ENCODE measurements at regions not wholly inside any gene's neighbourhood (a gene's known extent, or its start where the extent isn't known, plus 50 kb on each side); places are given as distances from the start of the nearest gene placed in this dataset.

DNA sequence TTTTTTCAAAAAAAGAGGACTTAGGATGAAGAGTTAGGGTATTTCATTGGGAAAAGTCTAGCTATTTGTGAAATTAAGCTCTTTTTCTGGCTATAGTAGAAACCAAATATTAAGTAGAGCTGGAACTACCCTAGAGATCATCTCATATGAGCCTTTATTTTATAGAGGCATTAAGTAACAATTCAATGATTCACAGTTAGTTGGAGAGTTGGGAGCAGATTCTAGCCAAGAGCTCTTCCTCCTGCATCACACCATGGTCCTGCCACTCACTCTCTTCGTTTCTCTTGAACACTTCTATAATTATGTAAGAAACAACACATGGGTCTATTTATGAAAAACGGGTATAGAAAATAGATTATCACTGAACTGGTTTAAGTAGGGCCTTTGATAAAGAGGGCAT is 76.1 kb upstream of the ANK3 start:
- Histone ChIP-seq H3K4me2 (ENCODE audit: low read depth, low read length, poor library complexity, severe bottlenecking) (no peak overlapping the region), H3K9me2 (replicated peaks; ENCODE audit: low read depth, low read length) (no peaks in the 10 kb centered on the region; the same call in 1 of the 2 replicates), H3K4me1 (ENCODE audit: insufficient read depth, low read length, poor library complexity, severe bottlenecking) (no peaks in the 10 kb centered on the region), H4K20me1 (ENCODE audit: insufficient read depth, low read length, poor library complexity, severe bottlenecking) (no peaks in the 10 kb centered on the region), H3K9me3 (ENCODE audit: insufficient read depth, low read depth, low read length) (no peaks in the 10 kb centered on the region), H3K79me2 (ENCODE audit: insufficient read depth, low read length) (no peaks in the 10 kb centered on the region), H3K4me3 (ENCODE audit: low read length, poor library complexity, severe bottlenecking) (no peak overlapping the region), H3K9ac (ENCODE audit: low read depth, low read length, poor library complexity, severe bottlenecking) (no peak overlapping the region), H3K36me3 (ENCODE audit: insufficient read depth, low read length) (no peaks in the 10 kb centered on the region), H3K27me3 (ENCODE audit: insufficient read depth, low read length, poor library complexity, severe bottlenecking) (no peaks in the 10 kb centered on the region), H3F3A (ENCODE audit: low read depth) (no peaks in the 10 kb centered on the region), H2AFZ (ENCODE audit: low read length) (no peak overlapping the region)
- TF ChIP-seq, protein P1, sequence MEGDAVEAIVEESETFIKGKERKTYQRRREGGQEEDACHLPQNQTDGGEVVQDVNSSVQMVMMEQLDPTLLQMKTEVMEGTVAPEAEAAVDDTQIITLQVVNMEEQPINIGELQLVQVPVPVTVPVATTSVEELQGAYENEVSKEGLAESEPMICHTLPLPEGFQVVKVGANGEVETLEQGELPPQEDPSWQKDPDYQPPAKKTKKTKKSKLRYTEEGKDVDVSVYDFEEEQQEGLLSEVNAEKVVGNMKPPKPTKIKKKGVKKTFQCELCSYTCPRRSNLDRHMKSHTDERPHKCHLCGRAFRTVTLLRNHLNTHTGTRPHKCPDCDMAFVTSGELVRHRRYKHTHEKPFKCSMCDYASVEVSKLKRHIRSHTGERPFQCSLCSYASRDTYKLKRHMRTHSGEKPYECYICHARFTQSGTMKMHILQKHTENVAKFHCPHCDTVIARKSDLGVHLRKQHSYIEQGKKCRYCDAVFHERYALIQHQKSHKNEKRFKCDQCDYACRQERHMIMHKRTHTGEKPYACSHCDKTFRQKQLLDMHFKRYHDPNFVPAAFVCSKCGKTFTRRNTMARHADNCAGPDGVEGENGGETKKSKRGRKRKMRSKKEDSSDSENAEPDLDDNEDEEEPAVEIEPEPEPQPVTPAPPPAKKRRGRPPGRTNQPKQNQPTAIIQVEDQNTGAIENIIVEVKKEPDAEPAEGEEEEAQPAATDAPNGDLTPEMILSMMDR (conservative IDR thresholded peaks at IDR 0.05; ENCODE audit: low read length), result no peak
- no peak for TF ChIP-seq EZH2phosphoT487 (IDR thresholded peaks at IDR 0.05; ENCODE audit: borderline replicate concordance)

DNA sequence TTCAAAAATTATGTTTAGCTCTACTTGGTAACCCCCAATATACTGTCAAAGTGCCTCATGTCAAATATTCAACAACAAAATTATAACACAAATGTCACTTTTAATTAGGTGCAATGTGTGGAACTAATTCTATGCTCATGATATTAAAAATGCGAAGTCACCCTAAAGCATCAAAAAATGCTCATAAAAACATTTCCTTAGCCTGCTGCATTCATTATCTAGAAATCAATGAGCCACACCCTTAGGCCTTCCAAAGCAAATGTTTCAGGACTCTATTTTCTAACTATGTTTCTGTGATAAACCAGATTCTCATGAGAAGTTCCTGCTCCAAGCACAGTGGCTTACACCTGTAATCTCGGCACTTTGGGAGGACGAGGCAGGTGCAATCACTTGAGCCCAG is 75.0 kb upstream of the ANK3 start:
- H3K9ac ChIP-seq (ENCODE audit: low read depth, low read length, poor library complexity, severe bottlenecking), result no peak overlapping the region
- H4K20me1 ChIP-seq (ENCODE audit: insufficient read depth, low read length, poor library complexity, severe bottlenecking), result no peaks in the 10 kb centered on the region
- no peaks in the 10 kb centered on the region; the same call in 1 of the 2 replicates for H3K9me2 ChIP-seq (replicated peaks; ENCODE audit: low read depth, low read length)
- no peaks in the 10 kb centered on the region for H3F3A ChIP-seq (ENCODE audit: low read depth)
- no peaks in the 10 kb centered on the region for H3K9me3 ChIP-seq (ENCODE audit: insufficient read depth, low read depth, low read length)
- H3K79me2 ChIP-seq (ENCODE audit: insufficient read depth, low read length), result no peaks in the 10 kb centered on the region
- H3K27me3 ChIP-seq (ENCODE audit: insufficient read depth, low read length, poor library complexity, severe bottlenecking), result no peaks in the 10 kb centered on the region
- no peak overlapping the region for H3K4me2 ChIP-seq (ENCODE audit: low read depth, low read length, poor library complexity, severe bottlenecking)
- TF ChIP-seq, protein P1 (conservative IDR thresholded peaks at IDR 0.05; ENCODE audit: low read length), result no peak
- H3K36me3 ChIP-seq (ENCODE audit: insufficient read depth, low read length), result no peaks in the 10 kb centered on the region
- no peak overlapping the region for H3K4me3 ChIP-seq (ENCODE audit: low read length, poor library complexity, severe bottlenecking)
- no peaks in the 10 kb centered on the region for H3K4me1 ChIP-seq (ENCODE audit: insufficient read depth, low read length, poor library complexity, severe bottlenecking)
- H2AFZ ChIP-seq (ENCODE audit: low read length), result no peak overlapping the region

DNA sequence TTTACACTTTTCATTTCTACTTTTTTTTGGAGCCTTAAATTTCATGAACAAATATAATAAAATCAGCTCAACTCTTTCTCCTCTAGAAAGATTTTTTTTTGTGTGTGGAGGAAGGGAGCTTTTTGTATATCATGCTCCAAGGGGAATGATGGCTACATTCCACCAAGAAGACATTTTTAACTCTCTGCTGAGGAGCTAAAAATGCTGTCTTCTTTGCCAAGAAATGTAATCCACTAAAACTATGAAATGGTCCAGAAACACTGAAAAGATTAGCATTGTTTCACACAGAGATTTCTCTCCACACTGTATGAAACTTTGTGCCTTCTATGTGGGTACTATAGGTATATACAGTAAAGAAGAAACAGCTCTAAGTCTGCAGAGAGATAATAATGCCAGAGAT is 74.1 kb upstream of the ANK3 start:
- TF ChIP-seq, protein P1 (conservative IDR thresholded peaks at IDR 0.05; ENCODE audit: low read length), result no peak
- TF ChIP-seq EZH2phosphoT487 (IDR thresholded peaks at IDR 0.05; ENCODE audit: borderline replicate concordance), result no peak
- H3K27me3 ChIP-seq (ENCODE audit: insufficient read depth, low read length, poor library complexity, severe bottlenecking), result no peaks in the 10 kb centered on the region

More for the DNA sequence above, 74.1 kb upstream of the ANK3 start:
- no peaks in the 10 kb centered on the region for H3K4me1 ChIP-seq (ENCODE audit: insufficient read depth, low read length, poor library complexity, severe bottlenecking)
- no peaks in the 10 kb centered on the region for H3K79me2 ChIP-seq (ENCODE audit: insufficient read depth, low read length)
- no peaks in the 10 kb centered on the region for H3F3A ChIP-seq (ENCODE audit: low read depth)
- no peak overlapping the region for H3K4me2 ChIP-seq (ENCODE audit: low read depth, low read length, poor library complexity, severe bottlenecking)
- H3K9ac ChIP-seq (ENCODE audit: low read depth, low read length, poor library complexity, severe bottlenecking), result no peak overlapping the region
- no peaks in the 10 kb centered on the region for H3K9me3 ChIP-seq (ENCODE audit: insufficient read depth, low read depth, low read length)
- H3K4me3 ChIP-seq (ENCODE audit: low read length, poor library complexity, severe bottlenecking), result no peak overlapping the region
- no peaks in the 10 kb centered on the region for H3K36me3 ChIP-seq (ENCODE audit: insufficient read depth, low read length)
- no peaks in the 10 kb centered on the region for H3K9me2 ChIP-seq (replicated peaks; ENCODE audit: low read depth, low read length)
- H4K20me1 ChIP-seq (ENCODE audit: insufficient read depth, low read length, poor library complexity, severe bottlenecking), result no peaks in the 10 kb centered on the region
- H2AFZ ChIP-seq (ENCODE audit: low read length), result no peak overlapping the region
